GM18519 (cell line): ENCODE measurements at regions not wholly inside any gene's neighbourhood (a gene's known extent, or its start where the extent isn't known, plus 50 kb on each side); places are given as distances from the start of the nearest gene placed in this dataset.

Experiments used
- ATAC-seq: cut with Tn5 transposase; IDR thresholded peaks from one replicate; pipeline ENCODE4 v1.9.1; 2021; ENCODE audit warnings: mild to moderate bottlenecking, moderate library complexity; ENCODE audit not compliant: unreplicated experiment, low FRiP score

DNA sequence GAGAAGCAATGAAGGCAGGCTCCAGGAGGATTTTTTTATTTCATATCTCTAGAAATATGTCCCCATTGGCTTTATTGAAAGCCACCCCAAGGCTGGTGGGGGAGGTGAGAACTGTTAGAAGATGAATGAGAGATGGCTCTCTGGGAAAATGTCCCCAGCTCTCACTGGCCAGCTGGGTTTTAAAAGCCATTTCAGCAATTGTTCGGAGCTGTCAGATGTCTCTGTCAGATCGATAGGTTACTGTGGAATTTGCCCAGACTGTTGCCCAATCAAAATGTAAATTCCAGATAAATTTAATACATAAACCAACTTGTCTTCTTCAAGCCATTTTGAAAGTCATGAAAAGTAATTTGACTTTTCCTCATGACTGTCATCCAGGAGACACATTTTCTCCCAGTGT lies 67.0 kb upstream of the BRINP1 start:
- no peak for ATAC-seq

GRCh38 chr9:119435076-119435475 lies 65.8 kb upstream of the BRINP1 start:
- ATAC-seq, result no peak

- no peak for ATAC-seq
These were observed 63.2 kb upstream of the BRINP1 start for GRCh38 chr9:119432428-119432827.

DNA sequence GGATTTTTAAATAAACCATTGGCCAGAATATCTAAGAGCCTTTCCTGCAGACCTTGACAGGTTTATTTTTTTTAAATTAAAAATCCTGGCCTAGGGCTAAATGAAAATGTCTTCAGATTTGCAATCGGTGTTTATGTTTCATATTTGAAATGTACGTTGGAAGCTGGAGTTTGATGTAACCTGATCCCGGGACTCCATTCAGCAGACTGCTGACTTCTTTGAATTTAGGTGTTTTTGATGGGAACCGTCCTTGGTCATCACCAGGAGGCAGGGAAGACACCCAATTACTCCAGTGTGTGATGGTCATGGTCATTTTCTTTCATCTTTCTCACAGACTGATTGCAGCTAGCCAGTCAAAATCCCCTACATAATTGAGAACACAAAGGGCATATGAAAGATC lies 60.1 kb upstream of the BRINP1 start:
- ATAC-seq, result no peak

- no peak for ATAC-seq
These were observed 51.0 kb upstream of the BRINP1 start for GRCh38 chr9:119420231-119420630.
